Stomach (tissue), 8 donors: ENCODE measurements at regions not wholly inside any gene's neighbourhood (a gene's known extent, or its start where the extent isn't known, plus 50 kb on each side); places are given as distances from the start of the nearest gene placed in this dataset.

Experiments used
- DNase-seq, 2 donors: peaks; one replicate each; pipeline versions ENCODE4 v3.0.0 to v3.0.0-alpha.2; 2013 to 2019
- H3K27ac ChIP-seq, 5 donors: fragments of 200-600 bp in 4 of 5; sonication (generic) in 4 of 5; one replicate each; pipeline ENCODE4 v1.5.1; 2013 to 2019; ENCODE audit warnings: mild to moderate bottlenecking in 1 of 5, moderate library complexity in 1 of 5
- H3K27me3 ChIP-seq, 3 donors: fragments of 200-600 bp; sonication (generic); one replicate each; pipeline ENCODE4 v1.5.1; 2017 to 2019; ENCODE audit warnings: mixed run types in 1 of 3
- H3K36me3 ChIP-seq, 4 donors: fragments of 200-600 bp; sonication (generic); 1 replicate in 3 of 4; 2 replicates in 1 of 4; pipeline ENCODE4 v1.5.1; 2016 to 2019
- H3K4me1 ChIP-seq, 4 donors: fragments of 200-600 bp; sonication (generic); one replicate each; pipeline ENCODE4 v1.5.1; 2016 to 2019
- H3K4me3 ChIP-seq, 4 donors: fragments of 200-600 bp; sonication (generic) in 3 of 4; one replicate each; pipeline ENCODE4 v1.5.1; 2016 to 2019; ENCODE audit warnings: mild to moderate bottlenecking in 1 of 4
- H3K9me3 ChIP-seq, 4 donors: fragments of 200-600 bp; sonication (generic); one replicate each; pipeline ENCODE4 v1.5.1; 2016 to 2019
- EP300 ChIP-seq: sonication (generic); formaldehyde crosslinking; IDR thresholded peaks from one replicate; pipeline ENCODE4 v1.6.1; 2017; ENCODE audit warnings: antibody characterized with exemption
- POLR2A ChIP-seq, 4 donors: fragments of 450-650 bp; IDR thresholded peaks; one replicate each; pipeline ENCODE4 v1.6.1; 2016; ENCODE audit warnings: antibody characterized with exemption in 4 of 4, control low read depth in 2 of 4, mild to moderate bottlenecking in 1 of 4, moderate library complexity in 1 of 4
- POLR2AphosphoS5 ChIP-seq, 3 donors: sonication (generic); formaldehyde crosslinking; IDR thresholded peaks; one replicate each; pipeline ENCODE4 v1.6.1; 2016; ENCODE audit warnings: antibody characterized with exemption in 3 of 3
- WGBS, 5 donors: extraction: QIAGEN DNeasy Blood & Tissue Kit in 3 of 5; methylation state at CpG; one replicate each; pipeline versions ENCODE4 v1.1.5 to v1.1.7; 2013 to 2018; 5-methylcytosine and 5-hydroxymethylcytosine counted together
- intact Hi-C: fragments of 100-400 bp; cut with DNase I; formaldehyde crosslinking; loops from one replicate; pipeline ENCODE4 v1.15.1; 2023; ENCODE audit warnings: low total_unique reads
- TF ChIP-seq, protein P1 (sequence below), 7 experiments: fragments of 450-650 bp in 4 of 7; fragments of 200-600 bp in 3 of 7; sonication (generic) in 3 of 7; IDR thresholded peaks; one replicate each; pipeline ENCODE4 v1.5.1; 2016 to 2019; ENCODE audit warnings: antibody characterized with exemption in 7 of 7, control low read depth in 2 of 7, mild to moderate bottlenecking in 1 of 7
- donor health status: healthy with polysubstance abuse.
- donor health status: Bipolar disorder and iron deficiency.
- donor health status: healthy.

DNA sequence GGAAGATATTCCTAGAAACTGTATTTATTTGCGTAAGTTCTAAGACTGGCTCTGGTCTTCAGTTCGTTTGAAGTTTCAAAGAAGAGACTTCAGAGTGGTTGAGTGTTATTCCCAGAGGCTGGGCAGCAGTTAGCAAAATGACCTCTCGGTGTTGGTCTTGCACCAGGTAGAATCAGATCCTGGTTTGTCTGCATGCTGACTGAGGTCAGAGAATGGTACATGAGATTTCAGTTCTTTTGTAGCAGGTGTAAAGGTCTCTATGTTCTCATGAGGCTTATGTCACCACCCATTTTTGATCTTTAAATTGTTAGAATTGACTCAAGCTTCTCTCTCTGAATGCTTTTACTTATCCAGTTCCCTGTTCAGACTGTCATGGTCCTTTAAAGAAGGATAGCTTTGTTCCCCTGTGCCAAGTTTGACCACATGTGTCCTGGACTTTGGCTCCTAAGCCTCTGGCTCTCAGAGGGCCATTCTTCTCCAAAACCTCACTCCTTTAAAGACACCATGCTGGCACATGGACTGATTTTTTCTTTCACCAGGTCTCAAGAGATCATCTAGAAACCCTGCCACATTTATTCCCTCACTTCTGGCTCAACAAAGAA is 355.8 kb upstream of the BOD1L1 start:
- Histone ChIP-seq H3K4me1 (no peaks in the 10 kb centered on the region), H3K27me3 (no peaks in the 10 kb centered on the region), H3K27ac (no peak overlapping the region), H3K36me3 (no peaks in the 10 kb centered on the region), H3K4me3 (no peak overlapping the region), H3K9me3 (no peaks in the 10 kb centered on the region)
- intact Hi-C loops, result no loop called here
- 75 to 83% (median 77%) methylated on average over 3 of the region's 3 CpGs for WGBS, 5 donors
- TF ChIP-seq EP300 (no peak), POLR2AphosphoS5 (IDR thresholded peaks at IDR 0.05) (no peak), POLR2A (IDR thresholded peaks at IDR 0.05) (no peak)
- TF ChIP-seq, protein P1, sequence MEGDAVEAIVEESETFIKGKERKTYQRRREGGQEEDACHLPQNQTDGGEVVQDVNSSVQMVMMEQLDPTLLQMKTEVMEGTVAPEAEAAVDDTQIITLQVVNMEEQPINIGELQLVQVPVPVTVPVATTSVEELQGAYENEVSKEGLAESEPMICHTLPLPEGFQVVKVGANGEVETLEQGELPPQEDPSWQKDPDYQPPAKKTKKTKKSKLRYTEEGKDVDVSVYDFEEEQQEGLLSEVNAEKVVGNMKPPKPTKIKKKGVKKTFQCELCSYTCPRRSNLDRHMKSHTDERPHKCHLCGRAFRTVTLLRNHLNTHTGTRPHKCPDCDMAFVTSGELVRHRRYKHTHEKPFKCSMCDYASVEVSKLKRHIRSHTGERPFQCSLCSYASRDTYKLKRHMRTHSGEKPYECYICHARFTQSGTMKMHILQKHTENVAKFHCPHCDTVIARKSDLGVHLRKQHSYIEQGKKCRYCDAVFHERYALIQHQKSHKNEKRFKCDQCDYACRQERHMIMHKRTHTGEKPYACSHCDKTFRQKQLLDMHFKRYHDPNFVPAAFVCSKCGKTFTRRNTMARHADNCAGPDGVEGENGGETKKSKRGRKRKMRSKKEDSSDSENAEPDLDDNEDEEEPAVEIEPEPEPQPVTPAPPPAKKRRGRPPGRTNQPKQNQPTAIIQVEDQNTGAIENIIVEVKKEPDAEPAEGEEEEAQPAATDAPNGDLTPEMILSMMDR (IDR thresholded peaks at IDR 0.05), result no peak
- no peak for DNase-seq

DNA sequence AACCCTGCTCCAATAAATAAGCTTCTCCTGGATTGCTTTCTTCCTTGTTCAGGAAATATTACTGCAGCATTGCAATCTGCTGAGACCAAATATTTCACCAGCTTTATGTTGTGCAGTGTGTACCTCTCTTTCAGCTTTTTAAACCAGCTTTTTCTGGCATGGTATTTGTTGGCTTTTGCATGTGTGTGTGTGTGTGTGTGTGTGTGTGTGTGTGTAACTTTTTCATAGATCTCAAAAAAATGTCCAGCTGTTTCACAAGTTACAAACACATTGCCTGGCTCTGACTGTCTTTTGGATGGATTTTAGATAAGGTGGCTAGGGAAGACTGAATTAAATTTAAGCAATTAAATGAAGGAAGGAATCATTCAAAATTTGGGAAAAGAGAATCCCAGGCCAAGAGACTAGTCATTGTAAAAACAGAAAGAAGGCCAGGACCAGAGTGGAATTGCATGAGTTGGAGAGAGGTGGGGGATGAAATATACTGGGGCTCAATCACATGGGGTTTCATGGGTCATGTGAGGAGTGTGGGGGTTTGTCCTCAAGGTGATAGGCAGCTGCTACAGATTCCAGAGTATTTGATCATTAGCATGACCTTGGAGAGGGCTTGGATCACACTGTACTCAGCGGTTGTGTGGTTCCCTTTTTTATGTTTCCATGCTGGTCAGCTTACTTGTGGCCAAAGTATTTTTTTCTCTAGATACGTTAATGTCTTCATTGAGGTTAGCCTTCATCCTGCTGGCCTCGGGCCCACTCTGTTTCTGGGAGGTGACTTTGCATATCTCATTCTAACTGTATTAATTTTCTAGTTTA is 357.7 kb upstream of the BOD1L1 start:
- H3K27ac ChIP-seq, result no peak overlapping the region
- H3K27me3 ChIP-seq, result no peaks in the 10 kb centered on the region
- WGBS, 5 donors, result 45 to 61% (median 54%) methylated on average over 3 of the region's 3 CpGs
- H3K36me3 ChIP-seq, result no peaks in the 10 kb centered on the region
- DNase-seq, result no peak
- intact Hi-C loops, result no loop called here
- H3K4me1 ChIP-seq, result no peaks in the 10 kb centered on the region
- no peak overlapping the region for H3K4me3 ChIP-seq
- H3K9me3 ChIP-seq, result no peaks in the 10 kb centered on the region
- TF ChIP-seq, protein P1 (IDR thresholded peaks at IDR 0.05), result no peak
- TF ChIP-seq POLR2A (IDR thresholded peaks at IDR 0.05), result no peak
- no peak for TF ChIP-seq POLR2AphosphoS5 (IDR thresholded peaks at IDR 0.05)
- no peak for TF ChIP-seq EP300

DNA sequence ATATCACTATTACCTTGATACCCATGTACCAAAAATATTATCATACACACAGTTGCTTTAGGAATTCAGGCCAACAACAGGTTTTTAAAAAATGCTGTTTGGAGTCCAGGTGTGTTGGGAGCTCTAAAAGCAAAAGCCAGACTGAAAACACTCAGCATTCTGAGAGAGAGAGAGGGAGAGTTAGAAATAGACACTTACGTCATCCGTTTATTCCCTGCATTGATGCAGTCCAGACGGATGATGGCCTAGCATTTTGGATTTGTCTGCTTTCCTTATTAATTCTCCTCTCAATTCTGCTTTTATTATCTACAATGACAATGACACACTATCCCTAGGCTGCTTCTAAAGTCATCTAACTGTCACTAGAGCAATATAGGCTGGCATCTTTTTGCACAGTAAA is 358.3 kb upstream of the BOD1L1 start:
- Histone ChIP-seq H3K9me3 (no peaks in the 10 kb centered on the region), H3K27me3 (no peaks in the 10 kb centered on the region), H3K4me3 (no peak overlapping the region), H3K4me1 (peaks cover 0 to 4% (median 0%) of the 10 kb centered on the region in 4 donors), H3K36me3 (no peaks in the 10 kb centered on the region), H3K27ac (no peak overlapping the region)
- DNase-seq, result peak in 1 of 2 donors; percentile 35
- 74 to 94% (median 83%) methylated on average over 3 of the region's 3 CpGs for WGBS, 5 donors
- intact Hi-C loops, result no loop called here
- TF ChIP-seq POLR2A (IDR thresholded peaks at IDR 0.05) (no peak), EP300 (no peak), POLR2AphosphoS5 (IDR thresholded peaks at IDR 0.05) (no peak)
- TF ChIP-seq, protein P1 (IDR thresholded peaks at IDR 0.05), result no peak

DNA sequence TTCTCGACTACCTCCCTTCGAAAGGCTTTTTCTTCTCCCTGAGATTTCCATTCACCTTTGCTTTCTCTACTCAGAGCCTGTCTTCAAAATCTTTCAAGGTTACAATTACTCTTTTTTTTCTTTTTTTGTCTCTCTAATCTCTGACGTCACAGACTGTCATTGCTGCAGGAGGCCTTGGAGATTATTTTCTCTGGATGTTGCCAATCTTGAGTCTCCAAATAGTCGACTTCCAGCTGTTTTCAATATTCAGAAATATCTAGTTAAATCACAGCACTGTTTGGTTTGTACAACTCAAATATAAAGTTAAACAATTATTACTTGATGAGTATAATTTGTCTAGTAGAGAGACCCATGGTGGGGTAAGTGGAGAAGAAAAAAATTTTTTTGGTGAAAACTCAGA is 359.0 kb upstream of the BOD1L1 start:
- TF ChIP-seq, protein P1 (IDR thresholded peaks at IDR 0.05), result no peak
- TF ChIP-seq POLR2A (IDR thresholded peaks at IDR 0.05) (no peak), POLR2AphosphoS5 (IDR thresholded peaks at IDR 0.05) (no peak), EP300 (no peak)
- intact Hi-C loops, result no loop called here
- 68 to 79% (median 72%) methylated on average over 4 of the region's 4 CpGs for WGBS, 5 donors
- no peak for DNase-seq
- Histone ChIP-seq H3K9me3 (no peaks in the 10 kb centered on the region), H3K4me1 (peaks cover 0 to 12% (median 4%) of the 10 kb centered on the region in 4 donors), H3K36me3 (no peaks in the 10 kb centered on the region), H3K27me3 (no peaks in the 10 kb centered on the region), H3K27ac (no peak overlapping the region), H3K4me3 (no peak overlapping the region)
